Fibroblast of lung (primary cell): ENCODE measurements at regions not wholly inside any gene's neighbourhood (a gene's known extent, or its start where the extent isn't known, plus 50 kb on each side); places are given as distances from the start of the nearest gene placed in this dataset.

Experiments used
- EZH2 ChIP-seq: IDR thresholded peaks from 2 replicates; pipeline ENCODE4 v1.5.1; 2012; ENCODE audit warnings: low read length, control low read depth, mild to moderate bottlenecking; ENCODE audit errors: missing control alignments
- TF ChIP-seq, protein P1 (sequence below), 2 donors: IDR thresholded peaks in 1 of 2; conservative IDR thresholded peaks in 1 of 2; 1 replicate in 1 of 2; 2 replicates in 1 of 2; pipeline ENCODE4 v1.5.1; 2011 to 2012; ENCODE audit warnings: low read length in 2 of 2, control low read depth in 1 of 2, inconsistent platforms in 1 of 2, low read depth in 1 of 2, mild to moderate bottlenecking in 1 of 2

DNA sequence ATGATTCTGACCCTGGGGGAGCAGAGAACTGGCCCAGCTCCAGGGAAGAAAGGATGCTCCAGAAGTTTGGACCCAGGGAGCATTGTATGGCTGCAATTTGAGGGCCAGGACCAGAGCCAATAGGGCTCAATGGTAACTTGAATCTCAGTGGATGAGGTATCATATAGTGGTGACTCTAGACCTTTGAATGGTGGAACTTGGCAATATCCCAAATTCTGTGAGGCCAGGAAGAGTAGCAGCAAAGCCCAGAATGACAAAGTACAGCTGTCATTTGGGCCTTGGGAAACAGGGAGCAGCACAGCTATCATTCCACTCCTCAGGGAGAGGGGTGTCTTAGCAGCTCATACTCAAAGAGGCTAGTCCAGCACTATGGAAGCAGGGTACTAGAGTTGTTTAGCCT is 332.9 kb upstream of the RBMS1 start:
- TF ChIP-seq, protein P1, sequence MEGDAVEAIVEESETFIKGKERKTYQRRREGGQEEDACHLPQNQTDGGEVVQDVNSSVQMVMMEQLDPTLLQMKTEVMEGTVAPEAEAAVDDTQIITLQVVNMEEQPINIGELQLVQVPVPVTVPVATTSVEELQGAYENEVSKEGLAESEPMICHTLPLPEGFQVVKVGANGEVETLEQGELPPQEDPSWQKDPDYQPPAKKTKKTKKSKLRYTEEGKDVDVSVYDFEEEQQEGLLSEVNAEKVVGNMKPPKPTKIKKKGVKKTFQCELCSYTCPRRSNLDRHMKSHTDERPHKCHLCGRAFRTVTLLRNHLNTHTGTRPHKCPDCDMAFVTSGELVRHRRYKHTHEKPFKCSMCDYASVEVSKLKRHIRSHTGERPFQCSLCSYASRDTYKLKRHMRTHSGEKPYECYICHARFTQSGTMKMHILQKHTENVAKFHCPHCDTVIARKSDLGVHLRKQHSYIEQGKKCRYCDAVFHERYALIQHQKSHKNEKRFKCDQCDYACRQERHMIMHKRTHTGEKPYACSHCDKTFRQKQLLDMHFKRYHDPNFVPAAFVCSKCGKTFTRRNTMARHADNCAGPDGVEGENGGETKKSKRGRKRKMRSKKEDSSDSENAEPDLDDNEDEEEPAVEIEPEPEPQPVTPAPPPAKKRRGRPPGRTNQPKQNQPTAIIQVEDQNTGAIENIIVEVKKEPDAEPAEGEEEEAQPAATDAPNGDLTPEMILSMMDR (conservative IDR thresholded peaks at IDR 0.05 in 1 of 2, IDR thresholded peaks at IDR 0.05 in 1 of 2; ENCODE audit: low read depth in 1 of 2, low read length in 2 of 2) = no peak
- no peak for TF ChIP-seq EZH2
